ENCODE measurements at regions not wholly inside any gene's neighbourhood (a gene's known extent, or its start where the extent isn't known, plus 50 kb on each side); places are given as distances from the start of the nearest gene placed in this dataset.

- no peak for TF ChIP-seq CTCF (conservative IDR thresholded peaks at IDR 0.05)
- H3K4me1 Mint-ChIP-seq: peaks cover 2% of the 10 kb centered on the region
- H3K27me3 Mint-ChIP-seq (ENCODE audit: insufficient read depth): no peaks in the 10 kb centered on the region
- no peaks in the 10 kb centered on the region for H3K36me3 Mint-ChIP-seq (ENCODE audit: low read depth)
- DNase-seq: no peak
- Histone ChIP-seq H3K4me1 (ENCODE audit: control insufficient read depth, insufficient read depth, low read length) (no peaks in the 10 kb centered on the region), H3K36me3 (ENCODE audit: control insufficient read depth, insufficient read depth, low read length) (no peaks in the 10 kb centered on the region), H3K4me3 (ENCODE audit: low read length) (no peak overlapping the region), H3K9me3 (ENCODE audit: control insufficient read depth, low read length) (no peaks in the 10 kb centered on the region), H3K27me3 (ENCODE audit: control insufficient read depth, insufficient read depth, low read length, poor library complexity, severe bottlenecking) (no peaks in the 10 kb centered on the region), H3K27ac (ENCODE audit: low read depth, low read length) (no peak overlapping the region), H3K9ac (ENCODE audit: extremely low read depth, low read length, poor library complexity, severe bottlenecking) (no peak overlapping the region)
- no peak overlapping the region for H3K4me3 Mint-ChIP-seq
- H3K27ac Mint-ChIP-seq: no peak overlapping the region
- no peaks in the 10 kb centered on the region for H3K9me3 Mint-ChIP-seq
- WGBS, 2 experiments (ENCODE audit: insufficient coverage in 1 of 2, insufficient read length in 1 of 2): no CpG with 5 or more reads among the region's 1 CpG
These were observed 157.5 kb upstream of the TBX18 start for GRCh38 chr6:84921891-84922290.

DNA sequence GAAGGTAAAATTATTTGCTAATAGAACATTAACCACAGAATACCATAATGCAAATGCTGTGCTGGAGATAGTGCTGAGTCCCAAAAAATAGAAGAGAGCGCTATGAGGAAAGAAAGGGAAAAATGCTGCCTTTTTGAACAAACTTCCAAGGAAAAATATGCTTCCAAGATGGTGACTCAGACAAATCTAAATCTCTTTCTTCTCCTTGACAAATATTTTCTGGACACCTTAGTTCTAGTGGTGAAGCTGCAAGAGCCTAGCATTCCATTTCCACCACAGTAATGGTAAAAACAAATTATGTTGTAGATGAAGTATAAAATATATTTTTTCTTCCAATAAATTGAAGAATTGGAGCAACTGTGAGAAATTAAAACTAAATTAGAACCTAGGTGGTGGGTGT is 155.6 kb upstream of the TBX18 start:
- Histone ChIP-seq H3K27me3 (ENCODE audit: control insufficient read depth, insufficient read depth, low read length, poor library complexity, severe bottlenecking) (no peaks in the 10 kb centered on the region), H3K27ac (ENCODE audit: low read depth, low read length) (no peak overlapping the region), H3K4me3 (ENCODE audit: low read length) (no peak overlapping the region), H3K9ac (ENCODE audit: extremely low read depth, low read length, poor library complexity, severe bottlenecking) (no peak overlapping the region), H3K36me3 (ENCODE audit: control insufficient read depth, insufficient read depth, low read length) (no peaks in the 10 kb centered on the region), H3K9me3 (ENCODE audit: control insufficient read depth, low read length) (no peaks in the 10 kb centered on the region), H3K4me1 (ENCODE audit: control insufficient read depth, insufficient read depth, low read length) (no peaks in the 10 kb centered on the region)
- no peaks in the 10 kb centered on the region for H3K9me3 Mint-ChIP-seq
- H3K27me3 Mint-ChIP-seq (ENCODE audit: insufficient read depth): no peaks in the 10 kb centered on the region
- peaks cover 2% of the 10 kb centered on the region for H3K4me1 Mint-ChIP-seq
- TF ChIP-seq CTCF (conservative IDR thresholded peaks at IDR 0.05): no peak
- H3K36me3 Mint-ChIP-seq (ENCODE audit: low read depth): no peaks in the 10 kb centered on the region
- WGBS, 2 experiments (ENCODE audit: insufficient coverage in 1 of 2, insufficient read length in 1 of 2): 80 to 95% methylated on average over 1 of the region's 1 CpG
- no peak overlapping the region for H3K27ac Mint-ChIP-seq
- no peak for DNase-seq
- no peak overlapping the region for H3K4me3 Mint-ChIP-seq

DNA sequence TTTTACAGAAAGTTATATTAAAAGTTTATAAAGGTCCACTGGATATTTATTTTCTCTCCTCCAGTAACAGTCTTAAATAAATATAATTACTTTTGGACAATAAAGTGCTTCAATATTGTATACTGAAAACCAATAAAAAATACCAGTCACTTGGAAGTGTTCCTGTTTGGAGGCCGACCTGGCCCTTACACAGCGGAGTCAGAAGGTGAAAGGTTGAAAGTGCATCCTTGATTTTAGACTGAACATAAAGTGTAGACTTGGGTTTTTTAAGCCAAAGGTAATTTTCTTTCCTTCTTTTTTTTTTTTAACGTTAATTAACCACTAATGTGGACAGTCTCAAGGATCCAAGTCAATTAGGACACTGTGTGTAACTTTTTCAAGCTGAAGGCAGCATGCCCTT is 152.3 kb upstream of the TBX18 start:
- Histone ChIP-seq H3K36me3 (ENCODE audit: control insufficient read depth, insufficient read depth, low read length) (no peaks in the 10 kb centered on the region), H3K9me3 (ENCODE audit: control insufficient read depth, low read length) (no peaks in the 10 kb centered on the region), H3K9ac (ENCODE audit: extremely low read depth, low read length, poor library complexity, severe bottlenecking) (no peak overlapping the region), H3K27ac (ENCODE audit: low read depth, low read length) (no peak overlapping the region), H3K4me3 (ENCODE audit: low read length) (no peak overlapping the region), H3K4me1 (ENCODE audit: control insufficient read depth, insufficient read depth, low read length) (no peaks in the 10 kb centered on the region), H3K27me3 (ENCODE audit: control insufficient read depth, insufficient read depth, low read length, poor library complexity, severe bottlenecking) (no peaks in the 10 kb centered on the region)
- Mint-ChIP-seq H3K4me1 (peaks cover 1% of the 10 kb centered on the region), H3K27me3 (ENCODE audit: insufficient read depth) (no peaks in the 10 kb centered on the region), H3K36me3 (ENCODE audit: low read depth) (no peaks in the 10 kb centered on the region), H3K9me3 (no peaks in the 10 kb centered on the region), H3K4me3 (no peak overlapping the region), H3K27ac (no peak overlapping the region)
- WGBS, 2 experiments (ENCODE audit: insufficient coverage in 1 of 2, insufficient read length in 1 of 2): 87% methylated on average over 3 of the region's 3 CpGs; no CpG with 5 or more reads in 1 of the 2 experiments
- no peak for DNase-seq
- no peak for TF ChIP-seq CTCF (conservative IDR thresholded peaks at IDR 0.05)
